GM13976 (cell line): ENCODE measurements at regions not wholly inside any gene's neighbourhood (a gene's known extent, or its start where the extent isn't known, plus 50 kb on each side); places are given as distances from the start of the nearest gene placed in this dataset.

ENCODE experiments used
- DNase-seq: peaks from one replicate; pipeline ENCODE4 v3.0.0; 2012; ENCODE audit warnings: low spot score
- in situ Hi-C: fragments of 300-500 bp; cut with MboI; formaldehyde crosslinking; loops from one replicate; pipeline ENCODE4 v1.12.0; 2022; ENCODE audit warnings: low sequenced_read_pairs, mixed read lengths, inconsistent platforms; ENCODE audit not compliant: unreplicated experiment
- TF ChIP-seq, protein P1 (sequence below): IDR thresholded peaks from 2 replicates; pipeline ENCODE4 v1.5.1; 2012; ENCODE audit warnings: borderline replicate concordance, mild to moderate bottlenecking; ENCODE audit not compliant: insufficient read depth; ENCODE audit errors: extremely low read depth, missing control alignments, control extremely low read depth

GRCh38 chr16:86458149-86458777 is 52.1 kb upstream of the FOXF1 start:
- no peak for DNase-seq
- in situ Hi-C loops = no loop called here
- TF ChIP-seq, protein P1, sequence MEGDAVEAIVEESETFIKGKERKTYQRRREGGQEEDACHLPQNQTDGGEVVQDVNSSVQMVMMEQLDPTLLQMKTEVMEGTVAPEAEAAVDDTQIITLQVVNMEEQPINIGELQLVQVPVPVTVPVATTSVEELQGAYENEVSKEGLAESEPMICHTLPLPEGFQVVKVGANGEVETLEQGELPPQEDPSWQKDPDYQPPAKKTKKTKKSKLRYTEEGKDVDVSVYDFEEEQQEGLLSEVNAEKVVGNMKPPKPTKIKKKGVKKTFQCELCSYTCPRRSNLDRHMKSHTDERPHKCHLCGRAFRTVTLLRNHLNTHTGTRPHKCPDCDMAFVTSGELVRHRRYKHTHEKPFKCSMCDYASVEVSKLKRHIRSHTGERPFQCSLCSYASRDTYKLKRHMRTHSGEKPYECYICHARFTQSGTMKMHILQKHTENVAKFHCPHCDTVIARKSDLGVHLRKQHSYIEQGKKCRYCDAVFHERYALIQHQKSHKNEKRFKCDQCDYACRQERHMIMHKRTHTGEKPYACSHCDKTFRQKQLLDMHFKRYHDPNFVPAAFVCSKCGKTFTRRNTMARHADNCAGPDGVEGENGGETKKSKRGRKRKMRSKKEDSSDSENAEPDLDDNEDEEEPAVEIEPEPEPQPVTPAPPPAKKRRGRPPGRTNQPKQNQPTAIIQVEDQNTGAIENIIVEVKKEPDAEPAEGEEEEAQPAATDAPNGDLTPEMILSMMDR = no peak

GRCh38 chr16:86459266-86459665 is 51.1 kb upstream of the FOXF1 start:
- TF ChIP-seq, protein P1 = no peak
- in situ Hi-C loops = no loop called here
- no peak for DNase-seq
